NCI-H2081 treated with DMSO at 0.1 percent for 48 hours (cell line): ENCODE measurements at regions not wholly inside any gene's neighbourhood (a gene's known extent, or its start where the extent isn't known, plus 50 kb on each side); places are given as distances from the start of the nearest gene placed in this dataset.

Experiments used
- DNase-seq: peaks from one replicate; lab custom pipeline; 2025; lab: John Stamatoyannopoulos, UW

DNA sequence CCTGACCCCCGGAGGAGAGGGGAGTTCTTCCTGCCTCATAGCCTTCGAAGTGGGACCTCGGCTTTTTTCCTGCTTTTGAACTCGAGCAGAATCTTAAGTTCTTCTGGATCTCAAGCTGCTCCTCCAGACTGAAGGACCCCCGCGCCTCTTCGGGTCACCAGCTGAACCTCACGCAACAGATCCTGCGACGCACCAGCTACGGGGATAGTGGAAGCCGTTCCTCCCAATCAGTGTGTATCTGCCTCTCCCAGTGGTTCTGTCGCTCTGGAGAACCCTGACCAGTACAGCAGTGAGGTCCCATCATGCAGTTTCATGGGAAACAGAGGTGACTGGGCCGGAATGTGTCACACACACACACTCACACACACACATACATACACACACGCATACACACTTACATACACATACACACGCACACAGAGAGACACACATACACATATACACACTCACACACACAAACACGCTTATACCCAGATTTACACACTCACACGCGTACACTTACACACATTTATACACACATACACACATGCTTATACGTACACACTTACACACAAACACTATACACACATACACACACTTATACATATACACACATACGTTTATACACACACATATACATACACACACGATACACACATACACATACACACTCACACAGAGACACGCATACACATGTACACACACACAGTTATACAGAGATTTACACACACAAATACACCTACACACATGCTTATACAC is 170.0 kb downstream of the TTLL2 start:
- no peak for DNase-seq

DNA sequence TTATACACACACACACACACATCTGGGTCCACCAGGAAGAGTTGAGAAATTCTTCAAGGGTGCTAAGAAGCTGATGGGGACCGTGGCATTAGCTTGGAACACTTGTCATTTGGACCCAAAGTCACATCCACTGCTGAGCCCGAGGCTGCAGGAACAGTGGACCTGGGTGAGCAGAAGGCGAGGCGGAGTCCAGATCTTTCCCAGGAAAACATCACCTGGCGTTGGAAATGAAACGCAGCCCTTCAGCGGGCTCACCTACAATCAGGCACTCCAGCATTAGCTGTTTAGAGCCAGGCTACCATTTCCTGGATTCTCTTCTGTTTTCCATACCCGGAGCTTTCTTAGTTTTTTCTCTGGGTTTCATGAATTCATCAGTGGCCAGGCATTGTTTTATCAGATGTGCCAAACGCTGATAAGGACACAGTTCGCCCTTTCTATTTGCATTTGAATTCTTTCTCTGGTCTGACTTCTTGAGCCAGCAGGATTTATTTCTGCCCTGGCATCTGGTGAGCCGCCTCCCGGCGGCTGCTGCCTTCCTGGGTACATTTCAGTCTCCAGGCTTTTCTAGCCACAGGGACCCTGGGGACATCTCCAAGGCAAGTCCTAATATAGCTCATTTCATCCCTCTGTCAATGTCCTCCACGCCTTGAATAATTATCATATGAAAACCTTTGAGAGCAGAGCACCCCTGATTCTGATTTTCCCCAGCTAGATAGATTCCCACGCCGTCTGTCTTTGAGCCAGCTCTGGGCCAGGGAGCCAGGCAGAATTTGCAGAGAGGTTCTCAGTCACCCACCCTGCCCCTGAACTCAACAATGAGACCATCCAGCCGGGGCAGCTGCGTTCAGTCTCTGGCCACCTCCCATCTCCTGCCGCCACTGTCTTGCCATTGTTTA is 170.9 kb downstream of the TTLL2 start:
- no peak for DNase-seq

DNA sequence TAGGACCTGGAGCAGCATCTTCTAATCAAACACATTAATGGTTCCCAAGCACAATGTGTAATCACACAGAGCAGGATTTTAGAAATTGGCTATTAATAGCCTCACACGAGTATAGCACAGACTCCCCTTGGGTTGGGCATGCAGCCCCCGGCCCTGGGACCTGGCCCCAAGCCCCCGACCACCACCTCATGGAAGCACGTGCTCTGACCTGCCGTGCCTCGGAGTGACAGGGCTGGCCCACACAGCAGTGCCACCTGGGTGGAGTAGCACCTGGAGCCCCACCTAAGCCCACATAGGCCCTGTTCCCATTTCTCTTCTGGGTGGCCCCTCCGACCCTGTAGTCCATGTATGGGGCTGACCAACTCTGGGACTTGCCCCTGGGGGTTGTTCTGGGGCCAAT is 171.8 kb downstream of the TTLL2 start:
- no peak for DNase-seq

DNA sequence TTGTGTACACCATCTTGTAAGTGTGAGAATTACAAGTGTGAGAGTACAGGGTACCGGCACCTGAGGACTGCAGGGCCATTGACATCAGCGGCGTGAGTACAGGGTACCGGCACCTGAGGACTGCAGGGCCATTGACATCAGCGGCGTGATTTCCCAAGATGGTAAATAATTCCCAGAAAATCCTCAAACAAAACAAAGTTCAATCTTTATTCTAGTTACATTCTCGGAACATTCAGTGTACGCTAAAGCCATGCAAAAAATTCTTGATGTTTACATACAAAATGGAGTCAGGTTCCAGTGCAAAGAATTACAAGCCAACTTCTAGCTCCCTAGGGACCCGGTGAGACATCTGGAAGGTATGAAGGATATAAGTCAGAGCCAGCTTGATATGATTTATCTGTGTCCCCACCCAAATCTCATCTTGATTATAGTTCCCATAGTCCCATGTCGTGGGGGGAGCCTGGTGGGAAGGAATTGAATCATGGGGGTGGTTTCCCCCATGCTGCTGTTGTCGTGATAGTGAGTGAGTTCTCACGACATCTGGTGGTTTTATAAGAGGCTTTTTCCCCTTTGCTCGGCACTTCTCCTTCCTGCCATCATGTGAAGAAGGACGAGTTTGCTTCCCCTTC is 172.7 kb downstream of the TTLL2 start:
- DNase-seq, result no peak

DNA sequence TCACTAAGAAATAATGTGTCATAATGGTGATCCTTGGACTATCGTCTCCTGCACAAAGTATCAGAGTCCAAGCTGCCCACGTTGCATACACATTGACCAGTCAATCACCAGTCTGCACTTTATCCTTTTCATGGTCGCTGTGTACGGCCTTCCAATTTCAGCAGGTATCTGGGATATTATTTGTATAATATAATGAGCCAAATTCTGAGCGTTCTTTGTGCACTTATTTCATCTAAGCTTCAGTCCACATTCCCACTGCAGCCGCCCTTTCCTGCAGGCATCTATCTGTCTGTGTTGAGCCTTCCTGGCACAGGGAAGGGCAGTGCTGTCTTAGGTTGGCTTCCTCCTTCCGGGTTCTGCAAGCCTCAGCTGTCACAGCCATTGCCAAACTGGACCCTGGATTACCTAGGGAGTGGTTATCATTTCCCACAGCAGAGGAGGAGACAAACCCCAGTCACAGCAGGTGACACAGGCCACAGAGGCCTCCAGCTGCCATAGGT is 174.3 kb downstream of the TTLL2 start:
- DNase-seq, result no peak

DNA sequence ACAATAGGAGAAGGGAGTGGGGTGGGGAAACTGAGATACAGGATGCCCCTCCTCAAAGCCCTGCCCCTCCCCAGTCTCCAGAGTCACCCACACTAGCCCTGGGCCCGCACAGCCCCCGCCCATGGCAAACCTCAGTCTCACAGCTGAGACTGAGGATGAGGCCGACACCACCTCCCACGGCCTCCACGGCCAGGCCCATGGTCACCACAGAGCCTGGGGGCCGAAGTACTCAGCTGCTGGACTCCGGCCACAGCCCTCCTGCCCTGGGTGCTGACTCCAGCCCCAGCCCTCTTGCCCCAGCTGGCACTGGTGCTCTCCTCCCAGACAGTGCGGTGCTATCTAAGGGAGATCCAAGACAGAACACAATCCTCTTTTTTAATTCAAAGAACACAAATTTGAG is 176.1 kb downstream of the TTLL2 start:
- DNase-seq, result no peak

DNA sequence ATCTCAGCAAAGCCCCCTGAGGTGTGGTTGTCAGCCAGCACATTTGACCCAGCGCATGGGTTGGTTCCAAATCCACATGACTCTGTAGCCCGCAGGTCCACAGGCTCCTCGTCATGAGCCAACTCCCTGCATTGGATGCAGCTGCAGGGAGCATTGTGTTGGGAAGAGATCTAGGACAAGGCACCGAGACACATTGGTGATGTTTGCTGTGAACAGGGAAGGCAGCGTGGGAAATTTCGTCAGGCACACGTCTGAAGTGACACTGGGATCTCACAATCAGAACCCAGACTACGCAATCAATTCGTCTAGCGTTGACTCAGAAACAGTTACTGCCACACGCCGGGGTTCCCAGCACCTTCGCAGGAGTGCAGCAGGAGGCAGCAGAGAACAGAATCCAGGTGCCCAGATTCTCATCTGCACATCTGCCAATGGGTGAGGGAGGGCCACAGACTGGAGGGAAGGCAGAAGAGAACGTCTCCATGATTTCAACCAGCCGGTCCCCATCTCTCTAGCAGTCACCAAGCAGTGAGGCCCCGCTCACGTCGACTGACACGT is 177.0 kb downstream of the TTLL2 start:
- DNase-seq, result no peak

DNA sequence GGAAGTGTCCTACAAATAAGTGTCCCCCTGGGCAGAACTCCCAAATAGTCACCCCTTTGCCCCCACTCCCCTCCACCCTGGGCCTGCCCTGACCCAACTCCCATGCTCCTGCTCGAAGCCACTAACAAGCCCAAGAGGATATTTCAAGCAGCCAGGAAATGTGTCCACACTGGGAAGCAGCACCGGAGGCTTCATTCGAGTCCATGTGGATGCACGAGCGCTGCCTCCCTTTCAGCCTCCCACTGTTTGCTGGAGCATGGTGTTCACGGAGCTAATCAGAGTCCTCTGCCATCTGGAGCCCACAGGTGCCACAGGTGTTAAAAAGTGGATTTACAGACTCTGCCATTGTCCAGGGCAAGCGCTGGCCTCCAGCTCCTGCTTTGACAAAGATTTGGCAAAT is 177.6 kb downstream of the TTLL2 start:
- DNase-seq, result no peak

DNA sequence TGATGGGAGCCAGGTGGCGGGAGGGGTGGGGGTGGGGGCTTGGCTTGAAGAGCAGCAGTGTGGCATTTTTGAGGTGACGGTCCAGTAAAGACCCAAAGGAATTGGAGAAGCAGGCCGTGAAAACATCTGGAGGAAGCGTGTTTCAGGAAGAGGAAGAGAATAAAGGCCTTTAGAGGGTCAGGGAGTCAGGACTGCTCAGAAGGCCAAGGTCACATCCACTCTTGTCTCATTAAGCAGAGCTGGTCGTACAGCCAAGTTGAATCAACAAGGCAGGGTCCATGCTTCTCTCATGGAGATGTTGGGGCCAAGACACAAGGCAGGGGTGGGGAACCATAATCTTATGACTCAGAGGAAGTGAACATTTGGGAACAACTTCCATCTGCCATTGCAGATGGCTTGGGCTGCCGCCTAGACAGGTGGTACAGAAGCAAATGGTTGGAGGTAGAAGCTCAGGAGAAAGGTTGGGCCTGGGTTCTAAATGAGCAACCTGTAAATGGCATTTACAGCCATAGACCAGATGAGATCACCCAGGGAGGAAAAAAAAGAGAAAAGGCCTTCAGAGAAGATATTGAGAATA is 179.6 kb downstream of the TTLL2 start:
- no peak for DNase-seq

DNA sequence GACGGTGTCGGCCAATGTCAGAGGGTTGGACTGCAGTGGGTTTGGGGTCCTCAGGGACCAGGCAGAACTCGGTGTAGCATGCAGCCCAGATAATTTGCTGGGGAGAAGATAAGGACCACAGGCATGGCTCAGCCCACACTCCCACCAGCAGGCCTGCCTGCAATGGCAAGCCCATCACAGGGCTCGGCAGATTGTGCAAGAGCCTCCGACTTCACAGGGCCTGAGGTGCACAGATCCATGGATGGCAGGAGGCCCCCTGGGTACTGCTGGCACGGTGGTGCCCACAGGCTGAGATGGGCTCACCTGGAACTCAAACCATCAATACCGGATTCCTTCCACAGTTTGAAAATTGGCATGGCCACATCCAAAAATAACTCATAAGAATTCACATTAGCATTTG is 180.3 kb downstream of the TTLL2 start:
- DNase-seq, result no peak

DNA sequence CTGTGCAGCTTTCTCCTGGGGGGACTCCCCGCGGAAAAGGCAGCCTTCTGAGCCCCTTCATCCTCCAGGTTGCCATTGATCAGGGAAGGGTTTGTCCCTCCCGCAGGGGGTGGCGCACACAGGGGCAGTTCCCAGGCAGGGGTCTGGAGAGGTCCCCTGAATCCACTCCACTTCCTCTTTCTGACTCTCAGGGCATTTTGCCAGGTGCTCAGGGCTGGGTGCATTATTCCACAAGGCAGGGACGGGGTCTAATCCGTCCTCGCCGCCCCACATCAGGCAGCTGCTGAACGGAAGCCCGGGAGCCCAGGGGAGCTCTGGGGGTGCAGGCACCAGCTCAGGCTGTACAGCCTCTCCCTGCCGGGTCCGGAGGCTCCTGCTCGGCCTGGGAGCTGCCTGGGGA is 180.9 kb downstream of the TTLL2 start:
- DNase-seq, result no peak

DNA sequence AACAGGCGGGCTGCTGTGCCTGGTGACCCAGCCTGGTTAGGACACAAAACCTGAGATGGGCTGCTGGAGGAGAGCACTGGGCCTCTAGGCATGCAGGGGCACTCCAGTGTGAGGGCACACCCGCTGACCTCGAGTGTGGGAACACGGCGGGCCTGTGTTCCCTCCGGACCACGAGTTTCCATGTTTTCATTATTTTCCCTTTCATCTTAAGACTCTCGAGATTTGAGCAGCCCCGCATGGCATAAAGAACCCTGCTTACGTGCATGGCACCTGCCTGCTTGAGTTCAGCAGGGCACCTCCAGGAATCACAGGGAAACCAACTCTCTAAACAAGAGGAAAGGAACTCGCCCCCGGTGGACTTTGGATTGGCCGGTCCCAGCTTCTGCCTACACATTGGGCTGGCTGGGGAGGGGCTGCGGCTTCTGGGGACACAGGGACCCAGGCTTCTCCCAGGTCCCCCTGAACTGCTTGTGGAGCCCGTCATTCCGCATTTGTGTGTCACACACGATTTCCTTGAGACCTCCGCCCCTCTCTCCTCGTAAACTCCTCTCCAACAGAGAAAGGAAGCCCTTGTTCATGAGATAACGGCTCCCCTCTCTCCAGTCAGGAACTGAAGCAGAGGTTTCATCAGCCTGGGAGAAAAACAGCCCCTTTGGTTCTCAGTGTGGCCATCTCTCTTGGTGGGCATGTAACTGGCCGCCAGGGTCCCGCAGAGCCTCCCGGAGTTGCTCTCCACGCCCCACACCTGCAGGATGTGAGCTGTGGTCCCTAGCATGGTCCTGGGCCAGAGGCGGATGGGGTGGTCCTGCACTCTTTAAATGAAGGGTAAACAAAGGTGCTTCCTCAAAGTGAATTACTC is 181.8 kb downstream of the TTLL2 start:
- DNase-seq, result no peak

DNA sequence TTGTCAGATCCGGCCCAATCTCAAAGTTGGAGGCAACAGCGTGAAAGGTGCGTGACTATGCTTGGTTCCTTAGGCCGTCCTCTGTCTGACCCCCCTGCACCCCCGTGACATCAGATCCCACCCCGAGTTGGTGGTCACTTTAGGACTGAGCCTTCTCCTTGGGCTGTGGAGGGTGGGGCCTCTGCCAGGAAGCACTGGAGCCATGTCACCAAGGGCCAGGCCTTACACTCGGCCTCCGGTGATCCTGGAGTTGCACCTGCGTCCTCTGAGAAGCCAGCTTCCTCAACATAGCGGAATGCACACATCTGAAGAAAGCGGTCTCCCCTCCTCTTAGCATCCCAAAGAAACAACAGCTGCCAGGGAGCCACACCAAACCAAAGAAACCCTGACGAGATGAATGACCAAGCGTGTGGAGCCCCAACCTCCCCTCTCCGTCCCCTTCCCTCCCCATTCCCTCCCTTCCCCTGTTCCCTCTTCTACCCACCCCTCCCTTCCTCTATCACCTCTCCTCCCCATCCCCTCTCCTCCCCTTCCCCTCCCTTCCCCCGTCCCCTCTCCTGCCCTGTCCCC is 182.6 kb downstream of the TTLL2 start:
- no peak for DNase-seq

DNA sequence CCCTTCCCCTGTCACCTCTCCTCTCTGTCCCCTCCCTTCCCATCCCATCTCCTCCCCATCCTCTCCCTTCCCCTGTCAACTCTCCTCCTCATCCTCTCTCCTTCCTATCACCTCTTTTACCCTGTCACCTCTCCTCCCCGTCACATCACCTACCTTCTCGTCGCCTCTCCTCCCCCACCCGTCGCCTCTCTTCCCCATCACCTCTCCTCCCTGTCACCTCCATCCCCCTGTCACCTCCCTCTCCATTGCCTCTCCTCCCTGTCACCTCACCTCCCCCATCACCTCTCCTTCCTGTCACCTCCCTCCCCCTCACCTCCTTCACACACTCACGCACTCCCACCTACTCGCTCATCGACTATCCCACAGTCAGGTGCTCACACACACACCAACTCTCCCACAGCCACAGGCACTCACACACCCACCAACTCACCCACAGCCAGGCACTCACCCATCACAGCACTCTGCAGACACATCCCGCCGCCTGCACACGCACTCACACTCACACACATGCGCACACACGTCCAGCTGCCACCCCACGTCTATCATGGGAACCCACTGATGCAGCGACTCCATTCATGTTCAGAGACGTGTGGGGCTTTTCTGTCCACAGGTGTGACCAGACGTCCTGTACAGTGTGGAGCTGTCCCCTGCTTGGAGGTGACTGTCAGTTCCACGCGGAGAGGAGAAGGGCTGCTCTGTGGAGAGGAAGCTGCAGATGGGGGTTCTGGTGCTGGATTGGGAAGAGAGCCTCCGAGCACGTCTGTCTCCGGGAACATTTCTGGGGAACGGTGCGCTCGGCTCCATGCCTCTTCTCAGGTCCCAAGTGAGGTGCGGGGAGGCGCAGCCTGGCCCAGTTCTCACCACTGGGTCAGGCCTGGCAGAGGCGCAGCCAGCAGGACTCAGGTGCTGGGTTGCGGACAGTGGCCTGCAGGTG is 184.3 kb downstream of the TTLL2 start:
- DNase-seq, result no peak

DNA sequence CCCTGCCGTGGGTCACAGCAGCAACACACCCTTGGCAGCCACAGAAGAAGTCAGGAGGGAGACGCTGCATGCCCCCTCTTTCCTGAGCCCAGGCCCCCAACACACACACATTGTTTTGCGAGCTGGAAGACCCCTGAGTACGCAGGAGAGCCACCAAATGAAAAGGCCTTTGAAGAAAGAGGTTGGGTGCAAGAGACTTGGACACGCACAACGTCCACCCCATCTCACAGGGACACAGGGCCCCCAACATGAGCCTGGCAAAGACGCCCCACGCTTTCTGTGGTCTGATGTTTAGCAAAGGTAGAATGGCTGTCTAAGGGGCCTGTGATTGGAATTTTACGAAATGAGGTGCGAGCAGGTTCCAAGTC is 185.0 kb downstream of the TTLL2 start:
- DNase-seq, result no peak

DNA sequence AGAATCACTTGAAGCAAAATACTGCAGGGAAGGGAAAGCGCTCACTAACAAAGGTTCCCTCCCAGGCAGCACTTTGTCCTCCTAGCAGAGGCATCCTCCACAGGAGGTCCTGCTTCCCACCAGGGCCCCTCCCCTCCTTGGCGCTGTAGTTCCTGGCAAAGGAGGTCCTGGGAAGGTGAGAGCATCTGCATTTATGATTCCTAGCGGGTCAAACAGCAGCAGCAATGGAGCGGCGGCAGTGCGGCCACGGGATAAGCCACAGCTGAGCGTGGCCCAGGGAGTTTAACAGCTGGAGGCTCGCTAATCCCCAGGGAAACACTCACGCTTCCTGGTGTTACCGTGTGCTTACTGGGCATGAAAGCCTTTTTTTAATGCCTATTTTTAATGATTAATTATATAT is 185.8 kb downstream of the TTLL2 start:
- DNase-seq, result no peak

DNA sequence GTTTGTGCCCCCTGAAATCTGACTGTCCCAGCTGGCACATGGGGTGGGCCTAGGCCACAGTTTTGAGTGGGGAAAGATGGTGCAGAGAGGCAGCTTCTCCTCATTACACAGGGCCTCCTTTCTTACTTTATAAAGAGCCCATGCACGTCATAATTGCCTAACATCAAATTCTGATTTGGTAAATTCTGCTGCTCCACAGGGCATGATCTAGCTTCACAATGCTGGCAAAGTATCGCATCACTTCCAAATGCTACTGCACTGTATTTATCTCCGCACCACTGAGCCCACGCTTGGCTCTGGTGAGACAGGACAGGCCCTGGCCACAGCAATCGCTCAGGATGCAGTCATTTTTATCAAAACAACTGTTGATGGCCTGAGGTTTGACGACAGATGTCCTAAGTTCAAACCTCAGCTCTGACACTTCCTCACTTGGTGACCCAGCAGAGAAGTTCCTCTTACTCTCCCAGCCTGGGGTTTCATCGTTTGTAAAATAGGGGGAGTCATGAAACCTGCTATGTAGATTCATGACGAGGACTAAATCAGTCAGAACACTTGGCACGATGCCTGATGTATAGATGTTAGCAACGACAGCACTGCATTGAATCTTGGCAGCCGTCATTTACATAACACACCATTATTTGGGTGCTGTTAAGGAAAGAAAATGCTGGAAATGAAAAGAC is 187.9 kb downstream of the TTLL2 start:
- no peak for DNase-seq

DNA sequence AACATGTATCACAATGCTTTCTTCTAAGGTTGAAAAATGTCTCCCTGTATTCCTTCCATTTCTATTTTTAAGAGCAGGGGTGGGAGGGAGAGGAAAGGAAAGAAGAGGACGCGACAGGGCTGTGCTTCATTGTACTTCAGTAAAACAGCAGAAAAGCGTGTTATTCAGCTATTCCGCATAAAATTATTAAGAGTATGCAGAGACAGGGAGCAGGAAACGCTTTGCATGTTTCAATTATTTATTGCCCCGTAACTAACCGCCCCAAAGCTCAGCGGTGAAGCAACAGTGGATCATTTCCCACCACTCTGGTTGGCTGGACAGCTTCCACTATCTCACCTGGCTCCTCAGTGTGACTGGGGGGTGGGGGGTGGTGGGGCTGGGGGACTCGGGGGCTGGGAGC is 188.9 kb downstream of the TTLL2 start:
- DNase-seq, result no peak

DNA sequence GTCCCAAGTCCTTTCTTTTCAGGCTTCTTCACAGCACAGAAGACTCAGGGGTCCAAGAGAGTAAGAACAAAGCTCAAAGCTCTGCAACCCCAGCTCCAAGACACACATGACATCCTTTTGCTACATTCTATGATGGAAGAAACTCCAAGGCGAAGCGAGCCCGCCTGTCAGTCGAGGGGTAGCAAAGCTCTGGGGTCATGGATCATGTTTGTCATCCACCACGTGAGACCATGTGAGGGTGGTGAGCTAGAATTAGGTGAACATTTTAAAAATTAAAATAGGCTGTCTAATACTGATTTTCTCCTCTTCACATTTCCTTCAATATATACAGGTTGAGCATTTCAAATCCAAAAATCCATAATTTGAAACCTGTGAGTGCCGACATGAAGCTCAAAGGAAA is 189.6 kb downstream of the TTLL2 start:
- DNase-seq, result no peak
